Mucosa of descending colon (tissue), 3 donors: ENCODE measurements at regions not wholly inside any gene's neighbourhood (a gene's known extent, or its start where the extent isn't known, plus 50 kb on each side); places are given as distances from the start of the nearest gene placed in this dataset.
"Not testable (repeated sequence)": the region's sequence is repeated elsewhere in the genome, so short reads cannot be mapped to it uniquely, and the experiment has no call there.

Experiments
- ATAC-seq: fragments of 200-7000 bp; cut with Tn5 transposase; one replicate; pipeline ENCODE4 v1.9.1; 2020; ENCODE audit warnings: mild to moderate bottlenecking, moderate library complexity
- DNase-seq, 3 donors: peaks; one replicate each; pipeline ENCODE4 v3.0.0-alpha.2; 2020
- H3K36me3 ChIP-seq: fragments of 200-600 bp; one replicate; pipeline ENCODE4 v1.8.0; 2021; ENCODE audit warnings: low read depth, mild to moderate bottlenecking
- H3K4me1 ChIP-seq: fragments of 200-600 bp; one replicate; pipeline ENCODE4 v1.8.0; 2021; ENCODE audit warnings: low read depth, mild to moderate bottlenecking
- H3K4me3 ChIP-seq: fragments of 200-600 bp; one replicate; pipeline ENCODE4 v1.8.0; 2021; ENCODE audit warnings: mild to moderate bottlenecking
- H3K9me3 ChIP-seq: fragments of 200-600 bp; one replicate; pipeline ENCODE4 v1.8.0; 2021; ENCODE audit warnings: mild to moderate bottlenecking
- CTCF ChIP-seq: fragments of 200-600 bp; IDR thresholded peaks from one replicate; pipeline ENCODE4 v1.8.0; 2022; ENCODE audit warnings: antibody characterized with exemption, mild to moderate bottlenecking
- intact Hi-C, 2 donors: fragments of 100-400 bp; cut with DNase I in 1 of 2; cut with micrococcal nuclease in 1 of 2; formaldehyde crosslinking; loops; one replicate each; pipeline versions ENCODE4 v1.11.0 to v1.11.1; 2022; cut with DNase I, micrococcal nuclease
- donor health status: DM: no; HTN: no; CAD: no; lungs with moderate emphysema.
- donor health status: DM: no; HTN: no; CAD: no.
- donor health status: DM: no; HTN: yes; CAD: no.

GRCh38 chr2:126982935-126983334, 84.2 kb downstream of the TEX51 start:
- no peak overlapping the region for H3K4me3 ChIP-seq
- H3K36me3 ChIP-seq = no peaks in the 10 kb centered on the region
- no peak for DNase-seq
- intact Hi-C loops = no loop called here
- peak; percentile 34 for ATAC-seq
- H3K4me1 ChIP-seq = no peaks in the 10 kb centered on the region
- TF ChIP-seq CTCF = no peak
- no peaks in the 10 kb centered on the region for H3K9me3 ChIP-seq

GRCh38 chr2:126986631-126987187, 88.0 kb downstream of the TEX51 start:
- DNase-seq (no peak), ATAC-seq (no peak)
- intact Hi-C loops = no loop called here
- no peaks in the 10 kb centered on the region for H3K9me3 ChIP-seq
- TF ChIP-seq CTCF = no peak
- H3K4me1 ChIP-seq = no peaks in the 10 kb centered on the region
- H3K4me3 ChIP-seq = no peak overlapping the region
- no peaks in the 10 kb centered on the region for H3K36me3 ChIP-seq

- DNase-seq (no peak), ATAC-seq (no peak)
- TF ChIP-seq CTCF = no peak
- intact Hi-C loops = no loop called here
- no peaks in the 10 kb centered on the region for H3K36me3 ChIP-seq
- H3K9me3 ChIP-seq = no peaks in the 10 kb centered on the region
- H3K4me3 ChIP-seq = no peak overlapping the region
- H3K4me1 ChIP-seq = no peaks in the 10 kb centered on the region
Measured at GRCh38 chr2:126988482-126988881, 89.8 kb downstream of the TEX51 start.

- DNase-seq, H3K4me1 ChIP-seq, H3K4me3 ChIP-seq, H3K9me3 ChIP-seq, intact Hi-C loops, H3K36me3 ChIP-seq, ATAC-seq: not testable (repeated sequence)
Measured at GRCh38 chr2:126989064-126989463, 90.4 kb downstream of the TEX51 start.

- Histone ChIP-seq H3K36me3 (no peaks in the 10 kb centered on the region), H3K4me3 (no peak overlapping the region), H3K9me3 (no peaks in the 10 kb centered on the region), H3K4me1 (no peaks in the 10 kb centered on the region)
- DNase-seq (no peak), ATAC-seq (no peak)
- TF ChIP-seq CTCF = no peak
- intact Hi-C loops = no loop called here
Measured at GRCh38 chr2:126990200-126990599, 91.5 kb downstream of the TEX51 start.

GRCh38 chr2:126990605-126991532, 92.2 kb downstream of the TEX51 start:
- ATAC-seq (no peak), DNase-seq (no peak)
- intact Hi-C loops = no loop called here
- H3K4me1 ChIP-seq = no peaks in the 10 kb centered on the region
- no peak overlapping the region for H3K4me3 ChIP-seq
- no peak for TF ChIP-seq CTCF
- no peaks in the 10 kb centered on the region for H3K9me3 ChIP-seq
- H3K36me3 ChIP-seq = no peaks in the 10 kb centered on the region
